Neural progenitor cell (in vitro differentiated cells): ENCODE measurements at regions not wholly inside any gene's neighbourhood (a gene's known extent, or its start where the extent isn't known, plus 50 kb on each side); places are given as distances from the start of the nearest gene placed in this dataset.

ENCODE experiments used
- EZH2 ChIP-seq: fragments of 200-600 bp; sonication (generic); IDR thresholded peaks from 2 replicates; pipeline ENCODE4 v1.6.1; 2017; ENCODE audit warnings: antibody characterized with exemption, mild to moderate bottlenecking, moderate library complexity
- EZH2phosphoT487 ChIP-seq: fragments of 200-600 bp; sonication (generic); IDR thresholded peaks from 2 replicates; pipeline ENCODE4 v1.6.1; 2017; ENCODE audit warnings: antibody characterized with exemption
- TF ChIP-seq, protein P1 (sequence below): fragments of 200-600 bp; sonication (generic); IDR thresholded peaks from 2 replicates; pipeline ENCODE4 v1.5.1; 2017; ENCODE audit warnings: antibody characterized with exemption, mild to moderate bottlenecking

DNA sequence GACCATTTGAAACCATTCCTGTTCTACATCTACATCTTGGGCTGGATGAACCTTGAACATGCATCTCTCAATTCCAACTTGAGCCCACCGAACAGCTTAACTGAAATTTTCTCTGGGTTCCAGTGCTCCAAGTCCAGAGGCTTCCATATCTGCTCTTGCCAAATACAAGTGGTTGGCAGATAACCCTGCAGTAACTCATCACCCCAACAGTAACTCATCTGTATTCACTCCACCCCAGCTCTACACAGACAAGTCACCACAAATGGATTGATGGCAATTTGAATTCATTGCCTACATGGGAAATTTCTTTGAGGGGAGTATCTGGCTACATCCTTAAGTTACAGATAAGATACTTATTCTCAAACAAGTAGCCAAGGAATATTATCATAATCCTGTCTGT lies 502.4 kb upstream of the TNP1 start:
- TF ChIP-seq, protein P1, sequence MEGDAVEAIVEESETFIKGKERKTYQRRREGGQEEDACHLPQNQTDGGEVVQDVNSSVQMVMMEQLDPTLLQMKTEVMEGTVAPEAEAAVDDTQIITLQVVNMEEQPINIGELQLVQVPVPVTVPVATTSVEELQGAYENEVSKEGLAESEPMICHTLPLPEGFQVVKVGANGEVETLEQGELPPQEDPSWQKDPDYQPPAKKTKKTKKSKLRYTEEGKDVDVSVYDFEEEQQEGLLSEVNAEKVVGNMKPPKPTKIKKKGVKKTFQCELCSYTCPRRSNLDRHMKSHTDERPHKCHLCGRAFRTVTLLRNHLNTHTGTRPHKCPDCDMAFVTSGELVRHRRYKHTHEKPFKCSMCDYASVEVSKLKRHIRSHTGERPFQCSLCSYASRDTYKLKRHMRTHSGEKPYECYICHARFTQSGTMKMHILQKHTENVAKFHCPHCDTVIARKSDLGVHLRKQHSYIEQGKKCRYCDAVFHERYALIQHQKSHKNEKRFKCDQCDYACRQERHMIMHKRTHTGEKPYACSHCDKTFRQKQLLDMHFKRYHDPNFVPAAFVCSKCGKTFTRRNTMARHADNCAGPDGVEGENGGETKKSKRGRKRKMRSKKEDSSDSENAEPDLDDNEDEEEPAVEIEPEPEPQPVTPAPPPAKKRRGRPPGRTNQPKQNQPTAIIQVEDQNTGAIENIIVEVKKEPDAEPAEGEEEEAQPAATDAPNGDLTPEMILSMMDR = no peak
- TF ChIP-seq EZH2 = no peak
- TF ChIP-seq EZH2phosphoT487 = no peak
